MM.1S (cell line): ENCODE measurements at regions not wholly inside any gene's neighbourhood (a gene's known extent, or its start where the extent isn't known, plus 50 kb on each side); places are given as distances from the start of the nearest gene placed in this dataset.
A peak's percentile ranks its signal among the peaks of the same experiment; 100 is the strongest.

ENCODE experiments used
- DNase-seq: peaks from one replicate; pipeline ENCODE4 v3.0.0-alpha.2; 2015
- H2AFZ ChIP-seq: fragments of 300-600 bp; sonication (generic); 2 replicates; pipeline ENCODE4 v1.6.0; 2016; ENCODE audit warnings: antibody characterized with exemption, low read length
- H3F3A ChIP-seq: fragments of 300-600 bp; sonication (generic); 2 replicates; pipeline ENCODE4 v1.6.1; 2016; ENCODE audit warnings: mild to moderate bottlenecking, antibody characterized with exemption, low read length, moderate library complexity, mixed read lengths; ENCODE audit not compliant: insufficient read depth
- H3K27ac ChIP-seq: fragments of 300-600 bp; sonication (generic); 2 replicates; pipeline ENCODE4 v1.5.1; 2016; ENCODE audit warnings: mild to moderate bottlenecking, low read length
- H3K27me3 ChIP-seq: fragments of 300-600 bp; sonication (generic); replicated peaks from 2 replicates; pipeline ENCODE4 v1.6.0; 2016; ENCODE audit warnings: low read length; ENCODE audit not compliant: insufficient read depth
- H3K36me3 ChIP-seq: fragments of 300-600 bp; sonication (generic); replicated peaks from 2 replicates; pipeline ENCODE4 v1.6.1; 2016; ENCODE audit warnings: mild to moderate bottlenecking, low read length, mixed read lengths; ENCODE audit not compliant: insufficient read depth
- H3K4me1 ChIP-seq: fragments of 300-600 bp; sonication (generic); 2 replicates; pipeline ENCODE4 v1.6.1; 2016; ENCODE audit warnings: low read length, mixed read lengths
- H3K4me2 ChIP-seq: fragments of 300-600 bp; sonication (generic); 2 replicates; pipeline ENCODE4 v1.6.0; 2016; ENCODE audit warnings: low read depth, low read length
- H3K4me3 ChIP-seq: fragments of 300-600 bp; sonication (generic); 2 replicates; pipeline ENCODE4 v1.5.1; 2016; ENCODE audit warnings: low read length, mixed read lengths
- H3K79me2 ChIP-seq: fragments of 300-600 bp; sonication (generic); 2 replicates; pipeline ENCODE4 v1.6.1; 2016; ENCODE audit warnings: mixed run types, low read length, mixed read lengths
- H3K9ac ChIP-seq: fragments of 300-600 bp; sonication (generic); 2 replicates; pipeline ENCODE4 v1.6.1; 2016; ENCODE audit warnings: low read length, mixed read lengths
- H3K9me2 ChIP-seq: fragments of 300-600 bp; sonication (generic); replicated peaks from 2 replicates; pipeline ENCODE4 v1.6.1; 2016; ENCODE audit warnings: mild to moderate bottlenecking, low read length, mixed read lengths; ENCODE audit not compliant: insufficient read depth
- H3K9me3 ChIP-seq: fragments of 300-600 bp; sonication (generic); replicated peaks from 2 replicates; pipeline ENCODE4 v1.6.1; 2016; ENCODE audit warnings: mild to moderate bottlenecking, low read length, mixed read lengths; ENCODE audit not compliant: insufficient read depth
- H4K20me1 ChIP-seq: fragments of 300-600 bp; sonication (generic); 2 replicates; pipeline ENCODE4 v1.6.1; 2016; ENCODE audit warnings: mild to moderate bottlenecking, low read length, moderate library complexity, mixed read lengths; ENCODE audit not compliant: insufficient read depth
- EZH2 ChIP-seq: fragments of 300-600 bp; sonication (generic); optimal IDR thresholded peaks from 2 replicates; pipeline ENCODE3; 2017; ENCODE audit warnings: low read depth, mild to moderate bottlenecking, antibody characterized with exemption, low read length, mixed read lengths
- EZH2phosphoT487 ChIP-seq: fragments of 300-600 bp; sonication (generic); IDR thresholded peaks from 2 replicates; pipeline ENCODE4 v1.6.1; 2018; ENCODE audit warnings: antibody characterized with exemption, low read length
- TF ChIP-seq, protein P1 (sequence below): fragments of 300-600 bp; sonication (generic); IDR thresholded peaks from 2 replicates; pipeline ENCODE4 v1.5.1; 2016; ENCODE audit warnings: antibody characterized with exemption, low read length, mixed read lengths

DNA sequence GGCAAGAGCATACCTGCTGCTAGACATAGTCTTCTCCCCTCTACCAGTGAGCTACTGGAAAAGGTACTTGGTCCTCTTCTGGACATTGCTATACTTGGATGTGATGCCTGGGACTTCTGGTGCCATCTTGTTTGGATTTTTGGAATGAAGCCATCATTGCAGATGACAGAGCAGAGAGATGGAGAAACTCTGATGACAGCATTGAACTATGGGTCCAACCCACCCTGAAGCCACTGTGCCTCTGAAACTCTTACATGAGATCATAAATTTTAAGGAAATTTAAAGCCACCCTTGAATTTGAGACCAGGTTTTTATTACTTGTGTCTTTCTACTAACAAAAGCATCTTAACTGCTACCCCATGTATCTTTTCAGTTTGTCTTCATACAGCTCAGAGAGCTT, 151.1 kb upstream of the SMIM23 start:
- no peaks in the 10 kb centered on the region for H3K79me2 ChIP-seq
- no peaks in the 10 kb centered on the region for H3K36me3 ChIP-seq
- H3K27me3 ChIP-seq, result no peaks in the 10 kb centered on the region
- no peak overlapping the region for H2AFZ ChIP-seq
- no peaks in the 10 kb centered on the region for H4K20me1 ChIP-seq
- no peaks in the 10 kb centered on the region for H3K9me2 ChIP-seq
- H3F3A ChIP-seq, result peaks cover 30% of the 10 kb centered on the region
- peak overlapping the region; percentile 58; the same call in 1 of the 2 replicates for H3K4me2 ChIP-seq
- TF ChIP-seq, protein P1, sequence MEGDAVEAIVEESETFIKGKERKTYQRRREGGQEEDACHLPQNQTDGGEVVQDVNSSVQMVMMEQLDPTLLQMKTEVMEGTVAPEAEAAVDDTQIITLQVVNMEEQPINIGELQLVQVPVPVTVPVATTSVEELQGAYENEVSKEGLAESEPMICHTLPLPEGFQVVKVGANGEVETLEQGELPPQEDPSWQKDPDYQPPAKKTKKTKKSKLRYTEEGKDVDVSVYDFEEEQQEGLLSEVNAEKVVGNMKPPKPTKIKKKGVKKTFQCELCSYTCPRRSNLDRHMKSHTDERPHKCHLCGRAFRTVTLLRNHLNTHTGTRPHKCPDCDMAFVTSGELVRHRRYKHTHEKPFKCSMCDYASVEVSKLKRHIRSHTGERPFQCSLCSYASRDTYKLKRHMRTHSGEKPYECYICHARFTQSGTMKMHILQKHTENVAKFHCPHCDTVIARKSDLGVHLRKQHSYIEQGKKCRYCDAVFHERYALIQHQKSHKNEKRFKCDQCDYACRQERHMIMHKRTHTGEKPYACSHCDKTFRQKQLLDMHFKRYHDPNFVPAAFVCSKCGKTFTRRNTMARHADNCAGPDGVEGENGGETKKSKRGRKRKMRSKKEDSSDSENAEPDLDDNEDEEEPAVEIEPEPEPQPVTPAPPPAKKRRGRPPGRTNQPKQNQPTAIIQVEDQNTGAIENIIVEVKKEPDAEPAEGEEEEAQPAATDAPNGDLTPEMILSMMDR, result no peak
- TF ChIP-seq EZH2 (no peak), EZH2phosphoT487 (no peak)
- no peaks in the 10 kb centered on the region for H3K9me3 ChIP-seq
- DNase-seq, result no peak
- peak overlapping the region; percentile 41; the same call in 1 of the 2 replicates for H3K27ac ChIP-seq
- peaks cover 43% of the 10 kb centered on the region for H3K4me1 ChIP-seq
- H3K9ac ChIP-seq, result no peak overlapping the region
- no peak overlapping the region for H3K4me3 ChIP-seq

DNA sequence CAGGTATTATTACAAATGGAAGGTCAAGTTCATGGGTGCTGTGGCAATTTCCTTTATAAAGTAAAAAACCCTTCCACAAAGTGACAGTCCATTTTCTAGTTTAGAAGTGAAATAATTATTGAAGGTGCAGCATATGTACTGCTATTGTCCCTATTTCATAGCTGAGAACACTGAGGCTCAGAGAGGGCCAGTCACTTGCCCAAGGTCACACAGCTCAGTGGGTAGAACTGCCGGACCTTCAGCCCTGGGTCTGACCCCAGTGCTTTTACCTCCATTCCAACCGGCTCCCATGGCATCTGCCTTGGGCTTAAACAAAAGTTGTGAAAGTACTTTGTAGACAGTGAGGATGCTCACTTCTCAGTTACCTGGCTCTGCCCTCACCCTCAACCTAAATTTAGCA, 150.6 kb upstream of the SMIM23 start:
- Histone ChIP-seq H3F3A (peaks cover 25% of the 10 kb centered on the region), H2AFZ (no peak overlapping the region), H4K20me1 (no peaks in the 10 kb centered on the region), H3K4me2 (no peak overlapping the region), H3K9ac (no peak overlapping the region), H3K27me3 (no peaks in the 10 kb centered on the region), H3K36me3 (no peaks in the 10 kb centered on the region), H3K9me3 (no peaks in the 10 kb centered on the region), H3K79me2 (no peaks in the 10 kb centered on the region), H3K4me3 (no peak overlapping the region), H3K9me2 (no peaks in the 10 kb centered on the region), H3K27ac (no peak overlapping the region), H3K4me1 (peaks cover 43% of the 10 kb centered on the region)
- DNase-seq, result peak; percentile 18
- TF ChIP-seq, protein P1, result no peak
- TF ChIP-seq EZH2phosphoT487 (no peak), EZH2 (no peak)

DNA sequence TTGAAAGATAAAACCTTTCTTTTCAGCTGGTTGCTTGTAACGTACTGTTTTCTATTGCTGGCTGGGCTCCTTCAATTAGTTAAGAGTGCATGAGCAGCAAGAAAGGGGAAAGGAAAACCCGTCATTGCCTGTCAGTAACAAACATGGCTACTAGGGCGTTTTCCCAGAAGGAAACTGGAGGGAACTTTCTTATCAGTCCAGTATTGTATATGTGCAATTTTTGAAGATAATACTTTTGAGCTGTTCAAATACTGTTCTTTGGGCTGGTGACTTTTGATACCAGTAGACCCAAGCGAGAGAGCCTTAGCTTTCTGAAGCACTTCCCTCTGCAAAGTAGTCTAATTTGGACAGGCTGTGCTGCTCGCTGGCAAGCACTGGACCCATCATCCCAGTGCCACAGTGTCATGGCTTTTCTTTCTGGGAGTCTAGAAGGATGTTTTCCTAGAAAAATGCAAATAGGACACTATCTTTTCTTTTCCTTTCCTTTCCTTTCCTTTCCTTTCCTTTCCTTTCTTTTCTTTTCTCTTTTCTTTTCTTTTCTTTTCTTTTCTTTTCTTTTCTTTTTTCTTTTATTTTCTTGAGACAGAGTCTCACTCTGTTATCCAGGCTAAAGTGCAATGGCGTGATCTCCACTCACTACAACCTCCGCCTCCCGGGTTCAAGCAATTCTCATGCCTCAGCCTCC, 149.9 kb upstream of the SMIM23 start:
- no peak overlapping the region for H3K4me2 ChIP-seq
- H3F3A ChIP-seq, result peaks cover 18% of the 10 kb centered on the region
- H3K27ac ChIP-seq, result no peak overlapping the region
- TF ChIP-seq EZH2phosphoT487 (no peak), EZH2 (no peak)
- TF ChIP-seq, protein P1, result no peak
- H3K9me3 ChIP-seq, result no peaks in the 10 kb centered on the region
- no peak overlapping the region for H3K9ac ChIP-seq
- no peak overlapping the region for H2AFZ ChIP-seq
- no peak for DNase-seq
- H3K4me1 ChIP-seq, result peaks cover 39% of the 10 kb centered on the region
- H3K27me3 ChIP-seq, result no peaks in the 10 kb centered on the region
- no peaks in the 10 kb centered on the region for H3K9me2 ChIP-seq
- no peaks in the 10 kb centered on the region for H3K79me2 ChIP-seq
- H3K4me3 ChIP-seq, result no peak overlapping the region
- no peaks in the 10 kb centered on the region for H4K20me1 ChIP-seq
- no peaks in the 10 kb centered on the region for H3K36me3 ChIP-seq
